Frontal cortex (tissue), 3 donors: ENCODE measurements at regions not wholly inside any gene's neighbourhood (a gene's known extent, or its start where the extent isn't known, plus 50 kb on each side); places are given as distances from the start of the nearest gene placed in this dataset.

Experiments used
- DNase-seq, 2 donors: peaks; one replicate each; pipeline ENCODE4 v3.0.0; 2012; ENCODE audit warnings: low spot score in 2 of 2
- FAIRE-seq: peaks from 2 replicates; lab custom pipeline; 2012; peaks lifted over from hg19 to GRCh38; lab: Jason Lieb, UNC
- donor health status: control.
- donor health status: control.
- donor health status: control.

GRCh38 chr6:1481286-1481685 lies 91.9 kb downstream of the FOXF2 start:
- DNase-seq, result no peak
- no peak for FAIRE-seq

GRCh38 chr6:1482381-1483166 lies 93.2 kb downstream of the FOXF2 start:
- no peak for DNase-seq
- no peak for FAIRE-seq

GRCh38 chr6:1485678-1486077 lies 96.3 kb downstream of the FOXF2 start:
- DNase-seq, result no peak
- no peak for FAIRE-seq

- DNase-seq (no peak), FAIRE-seq (no peak)
Observed at GRCh38 chr6:1486387-1486786, 97.0 kb downstream of the FOXF2 start.

GRCh38 chr6:1487239-1487638 lies 97.9 kb downstream of the FOXF2 start:
- DNase-seq (no peak), FAIRE-seq (no peak)

- no peak for FAIRE-seq
- DNase-seq, result no peak
Observed at GRCh38 chr6:1491025-1491424, 101.6 kb downstream of the FOXF2 start.

- FAIRE-seq, result no peak
- no peak for DNase-seq
Observed at GRCh38 chr6:1491591-1492319, 102.4 kb downstream of the FOXF2 start.

GRCh38 chr6:1494671-1495070 lies 105.3 kb downstream of the FOXF2 start:
- DNase-seq, result no peak
- FAIRE-seq, result no peak

GRCh38 chr6:1495344-1495743 lies 106.0 kb downstream of the FOXF2 start:
- no peak for DNase-seq

GRCh38 chr6:1496092-1496491 lies 106.7 kb downstream of the FOXF2 start:
- DNase-seq (no peak), FAIRE-seq (no peak)

More at GRCh38 chr6:1495344-1495743, 106.0 kb downstream of the FOXF2 start:
- no peak for FAIRE-seq

GRCh38 chr6:1496836-1497760 lies 107.7 kb downstream of the FOXF2 start:
- FAIRE-seq (no peak), DNase-seq (no peak)

GRCh38 chr6:1497761-1498105 lies 108.4 kb downstream of the FOXF2 start:
- DNase-seq, result no peak
- FAIRE-seq, result no peak

GRCh38 chr6:1498491-1499113 lies 109.2 kb downstream of the FOXF2 start:
- DNase-seq (no peak), FAIRE-seq (no peak)

GRCh38 chr6:1499777-1500176 lies 109.9 kb upstream of the FOXC1 start:
- FAIRE-seq (no peak), DNase-seq (no peak)

GRCh38 chr6:1500913-1501312 lies 108.8 kb upstream of the FOXC1 start:
- FAIRE-seq, result no peak
- no peak for DNase-seq

- FAIRE-seq (no peak), DNase-seq (no peak)
Observed at GRCh38 chr6:1502041-1502440, 107.7 kb upstream of the FOXC1 start.

GRCh38 chr6:1503811-1504210 lies 105.9 kb upstream of the FOXC1 start:
- FAIRE-seq (no peak), DNase-seq (no peak)

GRCh38 chr6:1504465-1504864 lies 105.2 kb upstream of the FOXC1 start:
- DNase-seq (no peak), FAIRE-seq (no peak)

GRCh38 chr6:1507251-1507650 lies 102.5 kb upstream of the FOXC1 start:
- FAIRE-seq, result no peak

GRCh38 chr6:1509241-1509640 lies 100.5 kb upstream of the FOXC1 start:
- FAIRE-seq (no peak), DNase-seq (no peak)

More at GRCh38 chr6:1507251-1507650, 102.5 kb upstream of the FOXC1 start:
- no peak for DNase-seq
